ENCODE measurements at regions not wholly inside any gene's neighbourhood (a gene's known extent, or its start where the extent isn't known, plus 50 kb on each side); places are given as distances from the start of the nearest gene placed in this dataset.
A peak's percentile ranks its signal among the peaks of the same experiment; 100 is the strongest.

- no peak for DNase-seq
Measured at GRCh38 chr7:130948822-130949221, 214.8 kb upstream of the KLF14 start.

- DNase-seq: no peak
Measured at GRCh38 chr7:130949550-130949949, 215.5 kb upstream of the KLF14 start.

GRCh38 chr7:130950054-130950453 lies 216.0 kb upstream of the KLF14 start:
- no peak for DNase-seq

- DNase-seq: peak in 1 of 2 donors; percentile 23
Measured at GRCh38 chr7:130950741-130951140, 216.7 kb upstream of the KLF14 start.

GRCh38 chr7:130951303-130951975 lies 217.4 kb upstream of the KLF14 start:
- DNase-seq: peak in 1 of 2 donors; percentile 34

- DNase-seq: peak in 1 of 2 donors; percentile 23
Measured at GRCh38 chr7:130951976-130952876, 218.2 kb upstream of the KLF14 start.

GRCh38 chr7:130953196-130953595 lies 219.2 kb upstream of the KLF14 start:
- no peak for DNase-seq

- no peak for DNase-seq
Measured at GRCh38 chr7:130954918-130955564, 221.0 kb upstream of the KLF14 start.

GRCh38 chr7:130955565-130955919 lies 221.5 kb upstream of the KLF14 start:
- no peak for DNase-seq

- DNase-seq: peak in 1 of 2 donors; percentile 23
Measured at GRCh38 chr7:130956417-130957136, 222.6 kb upstream of the KLF14 start.

GRCh38 chr7:130957137-130957513 lies 223.1 kb upstream of the KLF14 start:
- no peak for DNase-seq

- DNase-seq: peak in 1 of 2 donors; percentile 18
Measured at GRCh38 chr7:130957722-130958435, 223.9 kb upstream of the KLF14 start.

- no peak for DNase-seq
Measured at GRCh38 chr7:130958846-130959245, 224.8 kb upstream of the KLF14 start.

GRCh38 chr7:130959743-130960207 lies 225.8 kb upstream of the KLF14 start:
- DNase-seq: peak; percentile 44 to 70

- DNase-seq: no peak
Measured at GRCh38 chr7:130960208-130960988, 226.4 kb upstream of the KLF14 start.

- peak; percentile 71 to 84 for DNase-seq
Measured at GRCh38 chr7:130961128-130961601, 227.2 kb upstream of the KLF14 start.

GRCh38 chr7:130962109-130962508 lies 228.1 kb upstream of the KLF14 start:
- DNase-seq: no peak

GRCh38 chr7:130963339-130963738 lies 229.3 kb upstream of the KLF14 start:
- DNase-seq: no peak

GRCh38 chr7:130965515-130965914 lies 231.5 kb upstream of the KLF14 start:
- DNase-seq: no peak

- no peak for DNase-seq
Measured at GRCh38 chr7:130966246-130967009, 232.4 kb upstream of the KLF14 start.

Data from stimulated activated CD4-positive, alpha-beta T cell treated with anti-CD3 and anti-CD28 coated beads, Interleukin-2, amount 100 ng/mL, for 24 hours (primary cell).